ENCODE measurements at regions not wholly inside any gene's neighbourhood (a gene's known extent, or its start where the extent isn't known, plus 50 kb on each side); places are given as distances from the start of the nearest gene placed in this dataset.

DNA sequence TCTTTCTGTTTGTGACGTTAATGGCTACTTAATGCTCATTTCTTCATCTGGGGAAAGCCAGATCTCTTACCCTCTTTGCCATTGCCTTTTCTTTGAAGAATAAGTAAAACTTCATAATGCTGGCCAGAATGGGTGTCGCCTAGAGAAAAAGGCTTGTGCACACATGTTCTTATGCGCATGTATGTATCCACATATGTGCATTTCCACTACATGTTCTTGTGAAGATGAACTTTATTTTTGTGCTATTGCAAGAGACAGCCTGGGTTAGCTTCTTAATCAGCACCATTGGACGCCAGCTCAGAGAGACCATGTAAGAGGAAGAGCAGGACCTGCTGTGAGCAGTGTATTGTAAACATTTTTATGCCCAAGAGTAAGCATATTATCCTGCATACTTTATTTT, 178.7 kb downstream of the SPRY1 start:
- DNase-seq, result no peak

- no peak for DNase-seq
These were observed 180.8 kb downstream of the SPRY1 start for GRCh38 chr4:123577225-123577906.

- DNase-seq, result no peak
These were observed 181.9 kb downstream of the SPRY1 start for GRCh38 chr4:123578276-123579029.

GRCh38 chr4:123579961-123580360, 183.4 kb downstream of the SPRY1 start:
- DNase-seq, result no peak

DNA sequence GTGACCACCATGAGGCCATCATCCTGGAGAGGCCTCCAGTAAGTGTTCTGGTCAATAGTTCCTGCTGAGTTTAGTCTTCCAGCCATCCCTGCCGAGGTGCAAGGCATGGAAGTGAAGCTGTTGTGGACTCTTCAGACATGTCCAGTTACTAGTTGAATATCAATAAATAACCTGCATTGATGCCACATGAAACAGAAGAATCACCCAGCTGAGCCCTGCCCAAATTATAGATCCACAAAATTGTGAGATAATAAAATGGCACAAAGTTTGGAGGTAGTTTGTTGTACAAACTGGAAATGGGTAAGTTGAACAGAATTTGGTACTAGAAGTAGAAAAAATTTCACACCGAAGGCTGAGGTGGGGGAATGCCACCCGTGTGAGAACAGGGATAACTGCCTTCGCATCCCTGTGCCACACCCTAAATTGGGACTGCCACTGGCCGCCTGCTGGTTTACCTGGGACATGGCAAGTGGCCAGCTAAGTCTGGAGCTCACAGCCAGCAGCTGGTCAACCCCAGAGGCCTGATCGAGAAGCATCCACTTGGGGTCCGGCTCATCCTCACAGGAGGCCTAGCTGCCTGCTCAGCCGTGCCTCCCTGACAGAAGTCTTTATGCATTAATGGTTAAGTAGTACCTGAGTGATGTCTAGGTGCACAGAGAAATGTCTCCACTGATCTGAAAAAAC, 184.5 kb downstream of the SPRY1 start:
- no peak for DNase-seq

DNA sequence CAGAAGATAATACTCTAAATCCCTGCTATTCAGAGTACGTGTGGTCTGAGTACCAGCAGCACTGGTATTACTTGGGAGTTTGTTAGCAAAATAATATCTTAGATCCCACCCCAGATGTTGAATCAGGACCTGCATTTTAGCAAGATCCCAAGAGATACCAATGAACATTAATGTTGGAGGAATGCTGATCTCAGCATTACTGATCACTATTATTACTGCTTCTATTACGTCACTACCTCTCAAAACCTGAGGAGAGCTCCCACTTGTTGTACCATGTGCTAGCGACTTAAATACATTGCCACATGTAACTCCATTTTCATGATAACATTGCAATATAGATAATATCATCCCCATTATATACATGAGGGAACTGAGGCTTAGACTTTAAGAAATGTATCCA, 185.2 kb downstream of the SPRY1 start:
- no peak for DNase-seq

DNA sequence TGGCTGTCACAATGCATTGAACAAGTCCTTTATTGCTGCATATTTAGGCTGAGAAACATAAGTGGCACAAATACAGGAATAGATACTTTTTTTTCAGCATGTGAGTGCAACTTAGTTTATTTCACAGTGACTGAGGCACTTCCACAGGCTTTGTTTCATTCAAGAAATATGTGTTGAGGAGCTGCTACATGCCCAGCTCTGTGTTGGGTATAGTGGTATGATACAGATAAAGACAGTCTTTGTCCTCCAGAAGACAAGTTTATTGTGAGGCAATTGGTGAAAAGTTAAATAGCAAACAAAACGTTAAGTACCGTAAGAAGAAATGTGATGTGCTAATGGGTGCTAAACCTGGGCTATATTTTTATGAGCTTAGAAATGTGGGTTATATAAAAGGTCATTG, 186.4 kb downstream of the SPRY1 start:
- DNase-seq, result no peak

DNA sequence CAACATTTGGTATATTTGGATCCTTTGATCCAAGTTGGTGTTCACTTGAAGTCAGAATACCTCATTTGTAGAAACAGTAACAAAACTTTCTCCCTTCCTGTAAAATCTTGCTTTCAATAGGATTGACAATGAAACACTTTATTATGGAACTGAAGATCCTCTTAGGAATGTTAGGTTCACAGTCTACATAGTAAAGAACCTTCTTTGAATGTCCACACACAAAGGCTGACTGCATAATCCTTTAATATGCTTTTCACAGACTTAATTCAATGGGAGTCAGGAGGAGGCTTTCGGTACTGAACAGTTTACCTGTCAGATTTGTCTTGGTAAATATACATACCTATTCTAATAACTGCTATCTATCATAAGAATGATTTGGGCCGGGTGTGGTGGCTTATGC, 188.5 kb downstream of the SPRY1 start:
- no peak for DNase-seq

- peak; percentile 31 for DNase-seq
These were observed 191.4 kb downstream of the SPRY1 start for GRCh38 chr4:123587983-123588494.

DNA sequence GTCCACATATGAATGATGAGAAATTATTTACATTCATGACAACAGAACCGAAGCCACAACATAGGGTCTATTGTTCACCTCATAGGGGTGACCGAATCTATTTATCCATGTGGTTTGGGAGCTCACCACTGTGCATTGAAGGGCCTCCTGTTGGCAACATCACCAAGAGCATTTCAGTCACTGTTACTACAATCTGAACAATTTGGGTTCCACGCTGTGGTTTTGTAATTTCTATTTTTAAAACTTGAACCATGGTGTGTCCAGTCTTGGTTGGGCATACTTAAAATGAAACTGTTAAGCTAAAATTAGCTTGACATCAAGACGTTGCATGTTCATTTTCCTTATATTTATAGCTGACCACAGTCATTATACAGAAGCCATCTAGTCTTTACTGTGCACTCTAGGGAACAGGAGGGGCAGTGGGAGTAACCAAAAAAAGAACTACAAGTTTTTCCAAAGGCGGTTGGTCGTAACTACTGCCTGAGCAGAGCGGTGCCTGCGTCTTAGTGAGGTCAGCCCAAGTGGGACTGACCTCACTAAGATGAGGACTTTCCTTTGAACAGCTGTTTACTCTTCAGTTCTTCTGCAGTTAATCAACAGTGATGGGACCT, 192.1 kb downstream of the SPRY1 start:
- no peak for DNase-seq

GRCh38 chr4:123589301-123589700, 192.7 kb downstream of the SPRY1 start:
- no peak for DNase-seq

DNA sequence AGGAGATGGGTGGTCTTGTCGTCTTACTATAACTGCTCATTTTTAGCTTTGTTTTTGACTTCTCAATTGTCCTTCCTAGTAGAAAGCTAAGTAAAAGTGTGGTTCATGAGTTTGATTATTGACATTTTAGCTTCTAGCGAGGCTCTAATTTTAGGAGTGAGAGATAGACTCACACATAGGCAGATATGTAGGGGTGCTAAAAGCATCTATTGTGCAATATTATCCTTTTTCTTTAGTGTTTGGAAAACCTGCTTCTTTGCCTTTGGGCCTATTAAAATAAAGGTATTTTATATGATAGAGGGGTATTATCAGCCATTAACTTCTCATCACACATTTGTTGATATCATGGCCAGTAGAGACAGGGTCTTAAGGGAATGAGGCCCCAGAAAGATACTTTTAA, 195.3 kb downstream of the SPRY1 start:
- no peak for DNase-seq

- no peak for DNase-seq
These were observed 197.1 kb downstream of the SPRY1 start for GRCh38 chr4:123593655-123594054.

- DNase-seq, result no peak
These were observed 200.2 kb downstream of the SPRY1 start for GRCh38 chr4:123596805-123597204.

DNA sequence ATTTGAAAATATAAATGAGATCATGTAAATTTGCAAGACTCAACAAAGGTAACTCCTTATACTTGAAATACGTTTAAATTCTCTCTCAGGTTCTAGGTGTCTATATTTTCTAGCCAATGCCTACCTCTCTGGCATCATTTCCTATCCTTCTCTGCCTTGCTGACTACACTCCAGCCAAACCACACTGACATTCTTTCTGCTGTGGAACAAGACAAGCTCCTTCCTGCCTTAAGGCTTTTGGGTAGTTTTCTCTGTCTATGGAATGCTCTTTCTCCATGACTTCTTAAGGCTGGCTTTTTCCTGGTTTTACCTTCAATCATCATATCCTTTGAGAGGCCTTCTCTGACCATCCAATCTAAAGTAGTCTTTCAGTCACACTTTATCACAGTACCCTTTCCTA, 201.0 kb downstream of the SPRY1 start:
- DNase-seq, result no peak

GRCh38 chr4:123598331-123598730, 201.7 kb downstream of the SPRY1 start:
- no peak for DNase-seq

DNA sequence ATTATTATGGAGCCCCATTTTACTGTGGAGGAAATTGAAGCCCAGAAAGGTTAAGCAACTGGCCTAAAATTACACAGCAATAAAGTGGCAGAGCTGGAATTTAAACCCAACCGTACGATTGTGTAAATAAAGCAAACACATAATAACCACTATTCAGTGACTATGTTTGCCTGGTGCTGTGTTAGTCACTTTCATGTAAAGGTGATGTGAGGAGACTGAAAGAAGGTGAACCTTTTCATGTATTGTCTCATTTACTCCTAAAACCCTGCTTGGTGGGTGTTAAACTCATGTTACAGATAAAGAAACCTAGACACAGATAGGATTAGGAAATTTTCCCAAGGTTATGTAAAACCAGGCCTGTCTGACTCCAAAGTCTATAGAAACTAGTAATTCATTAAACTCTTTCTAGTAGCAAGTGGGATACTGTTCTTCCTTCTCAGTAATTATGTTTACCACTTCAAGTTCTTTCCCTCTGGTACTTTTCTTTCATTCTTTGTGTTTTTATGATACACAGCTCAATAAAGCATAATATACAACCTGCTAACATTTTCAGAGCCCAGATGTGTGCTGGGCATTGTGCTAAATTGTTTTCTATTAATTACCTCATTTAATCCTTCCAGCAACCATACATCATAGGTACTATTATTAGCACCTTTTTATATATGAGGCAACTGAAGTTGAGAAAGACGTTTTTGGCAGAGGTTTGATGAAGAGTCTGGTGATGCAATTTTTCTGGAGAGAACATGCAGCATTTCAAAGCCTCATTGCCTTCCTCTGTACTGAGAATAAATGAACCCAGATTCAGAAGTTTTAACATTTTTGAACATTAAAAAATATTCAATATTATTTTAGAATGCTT, 202.7 kb downstream of the SPRY1 start:
- DNase-seq, result no peak

GRCh38 chr4:123599920-123600810, 203.6 kb downstream of the SPRY1 start:
- peak; percentile 45 for DNase-seq

GRCh38 chr4:123600987-123601904, 204.7 kb downstream of the SPRY1 start:
- no peak for DNase-seq

DNA sequence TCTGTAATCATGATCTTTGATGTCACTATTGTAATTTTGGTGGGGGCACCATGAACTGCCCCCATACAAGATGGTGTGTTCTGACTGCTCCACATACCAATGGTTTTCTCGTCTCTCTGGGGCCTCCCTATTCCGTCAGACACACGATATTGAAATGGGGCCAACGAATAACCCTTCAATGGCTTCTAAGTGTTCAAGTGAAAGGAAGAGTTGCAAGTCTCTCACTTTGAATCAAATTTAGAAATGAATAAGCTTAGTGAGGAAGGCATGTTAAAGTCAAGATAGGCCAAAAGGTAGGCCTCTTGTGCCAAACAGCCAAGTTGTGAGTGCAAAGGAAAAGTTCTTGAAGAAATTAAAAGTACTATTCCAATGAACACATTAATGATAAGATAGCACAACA, 205.4 kb downstream of the SPRY1 start:
- DNase-seq, result no peak
